Stimulated activated CD4-positive, alpha-beta T cell treated with anti-CD3 and anti-CD28 coated beads, Interleukin-2, amount 100 ng/mL, for 48 hours (primary cell): ENCODE measurements at regions not wholly inside any gene's neighbourhood (a gene's known extent, or its start where the extent isn't known, plus 50 kb on each side); places are given as distances from the start of the nearest gene placed in this dataset.
"Not testable (repeated sequence)": the region's sequence is repeated elsewhere in the genome, so short reads cannot be mapped to it uniquely, and the experiment has no call there.

ENCODE experiments used
- DNase-seq, 2 donors: peaks; one replicate each; pipeline ENCODE4 v3.0.0-alpha.2; 2020

GRCh38 chr4:12545812-12546211 lies 938.3 kb downstream of the RAB28 start:
- no peak for DNase-seq

GRCh38 chr4:12538162-12538561 lies 946.0 kb downstream of the RAB28 start:
- no peak for DNase-seq

GRCh38 chr4:12534684-12535083 lies 949.5 kb downstream of the RAB28 start:
- DNase-seq = no peak

GRCh38 chr4:12519426-12519825 lies 964.7 kb downstream of the RAB28 start:
- no peak for DNase-seq

GRCh38 chr4:12507868-12508481 lies 976.2 kb downstream of the RAB28 start:
- no peak for DNase-seq

- no peak for DNase-seq
These were observed 983.7 kb downstream of the RAB28 start for GRCh38 chr4:12500409-12500808.

- DNase-seq = no peak
These were observed 984.4 kb downstream of the RAB28 start for GRCh38 chr4:12499693-12500092.

- no peak for DNase-seq
These were observed 988.9 kb downstream of the RAB28 start for GRCh38 chr4:12495211-12495610.

GRCh38 chr4:12492730-12493393 lies 991.3 kb downstream of the RAB28 start:
- no peak for DNase-seq

GRCh38 chr4:12488672-12489071 lies 995.5 kb downstream of the RAB28 start:
- no peak for DNase-seq

- no peak for DNase-seq
These were observed 997.1 kb downstream of the RAB28 start for GRCh38 chr4:12487000-12487399.

- no peak for DNase-seq
These were observed 1012.1 kb downstream of the RAB28 start for GRCh38 chr4:12472087-12472486.

- no peak for DNase-seq
These were observed 1012.9 kb downstream of the RAB28 start for GRCh38 chr4:12471193-12471592.

GRCh38 chr4:12461576-12461975 lies 1022.6 kb downstream of the RAB28 start:
- DNase-seq = not testable (repeated sequence)

GRCh38 chr4:12459126-12459525 lies 1025.0 kb downstream of the RAB28 start:
- no peak for DNase-seq

- no peak for DNase-seq
These were observed 1025.5 kb downstream of the RAB28 start for GRCh38 chr4:12458621-12459020.

- no peak for DNase-seq
These were observed 1023.6 kb upstream of the HS3ST1 start for GRCh38 chr4:12452291-12452690.

- no peak for DNase-seq
These were observed 1018.8 kb upstream of the HS3ST1 start for GRCh38 chr4:12447451-12447850.

GRCh38 chr4:12446657-12447185 lies 1018.0 kb upstream of the HS3ST1 start:
- no peak for DNase-seq

GRCh38 chr4:12446256-12446655 lies 1017.6 kb upstream of the HS3ST1 start:
- DNase-seq = no peak

- no peak for DNase-seq
These were observed 1017.1 kb upstream of the HS3ST1 start for GRCh38 chr4:12445711-12446235.

- DNase-seq = no peak
These were observed 1011.1 kb upstream of the HS3ST1 start for GRCh38 chr4:12439633-12440305.

GRCh38 chr4:12431259-12431658 lies 1002.6 kb upstream of the HS3ST1 start:
- not testable (repeated sequence) for DNase-seq

GRCh38 chr4:12421364-12421763 lies 992.7 kb upstream of the HS3ST1 start:
- no peak for DNase-seq
